Activated CD4-positive, alpha-beta T cell treated with anti-CD3 and anti-CD28 coated beads for 1 hour (primary cell): ENCODE measurements at regions not wholly inside any gene's neighbourhood (a gene's known extent, or its start where the extent isn't known, plus 50 kb on each side); places are given as distances from the start of the nearest gene placed in this dataset.
"Not testable (repeated sequence)": the region's sequence is repeated elsewhere in the genome, so short reads cannot be mapped to it uniquely, and the experiment has no call there.

Experiments used
- DNase-seq: peaks from one replicate; pipeline ENCODE4 v3.0.0-alpha.2; 2020

DNA sequence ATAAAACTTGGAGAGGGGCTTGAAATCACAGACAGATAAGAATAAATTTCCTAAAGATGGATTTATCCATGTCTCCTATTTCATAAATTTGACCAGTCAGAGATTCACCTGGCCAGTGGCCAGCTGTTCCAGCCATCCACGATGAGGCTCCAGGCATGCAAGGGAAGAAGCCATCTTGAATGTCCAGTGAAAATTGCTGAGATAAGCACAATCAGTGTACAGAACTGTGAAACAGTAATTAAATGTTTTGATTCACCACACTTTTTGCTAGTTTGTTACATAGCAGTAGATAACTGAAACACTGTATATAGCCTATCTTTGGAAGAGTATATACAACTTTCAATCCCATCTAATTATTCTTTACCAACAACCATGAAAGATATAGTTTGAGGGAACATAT is 163.5 kb downstream of the HINT1 start:
- DNase-seq: no peak

DNA sequence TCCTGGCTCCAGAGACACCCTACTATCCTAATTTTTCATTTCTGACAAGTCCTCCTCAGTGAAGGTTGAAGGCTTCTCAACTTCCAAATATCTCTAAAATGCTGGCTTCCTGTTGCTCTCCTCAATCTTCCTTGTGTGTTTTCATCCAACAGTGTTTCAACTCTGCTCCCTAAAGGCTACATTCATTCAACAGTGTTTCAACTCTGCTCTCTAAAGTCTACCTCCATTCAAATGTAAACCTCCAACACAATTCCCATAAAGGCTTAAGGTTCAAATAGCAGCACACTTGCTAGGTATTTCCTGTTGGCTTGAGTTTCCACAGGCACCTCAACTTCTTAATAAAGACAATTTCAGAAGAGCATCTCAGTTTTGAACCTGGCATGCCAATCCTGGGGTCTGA is 164.8 kb downstream of the HINT1 start:
- no peak for DNase-seq

DNA sequence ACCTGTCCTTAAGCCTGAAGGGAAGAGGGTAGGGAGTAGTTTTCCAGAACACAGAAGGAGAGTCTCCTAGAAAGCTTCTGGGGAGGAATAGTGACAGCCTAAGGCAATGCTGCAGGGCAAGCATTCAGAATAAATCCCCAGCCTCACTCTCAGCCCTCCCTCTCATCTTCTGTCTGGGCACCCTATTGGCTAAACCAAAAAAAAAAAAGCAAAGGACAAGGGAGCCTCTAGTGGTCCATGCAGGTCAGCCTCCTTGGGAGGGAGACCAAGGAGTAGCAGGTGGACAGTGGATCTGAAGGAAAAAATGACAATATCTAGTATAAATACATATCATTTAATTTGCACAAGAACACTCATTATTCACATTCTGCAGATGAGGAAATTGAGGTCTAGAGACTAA is 168.3 kb downstream of the HINT1 start:
- not testable (repeated sequence) for DNase-seq

DNA sequence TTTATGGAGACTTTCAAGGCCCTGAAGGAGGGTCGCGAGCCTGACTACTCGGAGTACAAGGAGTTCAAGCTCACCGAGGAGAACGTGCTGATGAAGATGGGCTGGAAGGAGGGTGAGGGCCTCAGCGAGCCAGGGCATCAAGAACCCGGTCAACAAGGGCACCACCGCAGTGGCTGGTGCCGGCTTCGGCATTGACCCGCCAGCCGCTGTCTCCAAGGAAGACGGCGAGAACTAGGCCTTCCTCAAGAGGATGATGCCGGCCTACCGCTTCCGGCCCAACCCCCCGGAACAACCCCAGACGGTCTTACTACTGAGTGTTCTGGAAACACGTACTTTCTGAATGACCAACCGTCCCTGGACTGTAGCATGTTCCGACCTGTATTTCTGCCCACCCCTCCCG is 169.2 kb downstream of the HINT1 start:
- no peak for DNase-seq

DNA sequence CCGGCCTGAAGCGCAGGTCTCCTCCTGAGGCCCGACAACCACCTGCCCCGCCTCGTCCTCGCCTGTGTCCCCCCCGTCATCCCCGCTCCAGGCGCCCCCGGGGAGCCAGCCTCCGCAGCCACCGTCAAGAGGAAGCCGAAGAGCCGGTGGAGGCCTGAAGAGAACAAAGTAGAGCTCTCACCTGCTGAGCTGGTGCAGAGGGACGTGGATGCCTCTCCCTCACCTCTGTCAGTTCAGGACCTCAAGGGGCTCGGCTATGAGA is 169.9 kb downstream of the HINT1 start:
- no peak for DNase-seq

DNA sequence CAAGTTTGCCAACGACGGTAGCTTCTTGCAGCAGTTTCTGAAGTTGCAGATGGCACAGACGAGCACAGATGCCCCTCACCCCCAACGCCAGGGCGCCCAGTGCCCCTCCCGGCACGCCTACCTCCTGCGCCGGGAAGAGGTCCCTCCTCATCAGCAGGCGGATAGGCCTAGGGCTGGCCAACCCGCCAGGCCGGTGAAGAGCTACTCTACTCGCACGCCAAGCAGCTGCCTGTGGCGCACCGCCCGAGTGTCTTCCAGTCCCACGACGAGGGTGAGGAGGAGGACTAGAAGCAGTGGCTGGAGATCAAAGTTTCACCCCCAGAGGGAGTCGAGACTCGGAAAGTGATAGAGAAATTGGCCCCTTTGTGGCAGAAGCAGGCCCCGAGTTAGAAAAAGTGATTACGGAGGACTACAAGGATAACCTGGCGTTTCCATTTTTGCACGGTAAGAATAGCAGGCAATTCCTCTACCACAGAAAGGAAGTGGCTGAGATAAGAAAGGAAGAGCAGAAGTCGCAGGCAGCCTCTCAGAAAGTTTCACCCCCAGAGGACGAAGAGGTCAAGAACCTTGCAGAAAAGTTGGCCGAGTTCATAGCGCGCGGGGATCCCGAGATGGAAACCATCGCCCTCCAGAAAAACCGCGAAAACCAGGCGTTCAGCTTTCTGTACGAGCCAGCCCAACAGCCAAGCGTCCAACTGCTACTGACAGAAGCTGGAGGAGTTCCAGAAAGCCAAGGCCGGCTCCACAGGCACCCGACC is 170.4 kb downstream of the HINT1 start:
- no peak for DNase-seq

DNA sequence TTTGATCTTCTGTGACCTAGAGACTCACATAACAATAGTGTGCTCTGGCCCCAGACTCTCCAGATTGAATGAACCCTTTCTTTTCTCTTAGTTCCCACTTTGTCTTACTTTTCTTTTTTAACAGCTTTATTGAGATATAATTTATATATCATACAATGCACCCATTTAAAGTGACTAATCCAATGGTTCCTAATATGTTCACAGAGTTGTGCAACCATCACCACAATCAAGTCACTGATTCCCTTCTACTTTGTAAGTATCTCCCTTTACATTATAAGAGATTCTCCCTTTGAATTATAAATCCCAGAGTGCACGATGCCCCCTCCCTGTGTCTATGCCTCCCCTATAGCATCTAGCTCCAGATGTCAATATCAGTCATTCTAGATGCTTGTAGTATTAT is 172.4 kb downstream of the HINT1 start:
- DNase-seq: no peak

DNA sequence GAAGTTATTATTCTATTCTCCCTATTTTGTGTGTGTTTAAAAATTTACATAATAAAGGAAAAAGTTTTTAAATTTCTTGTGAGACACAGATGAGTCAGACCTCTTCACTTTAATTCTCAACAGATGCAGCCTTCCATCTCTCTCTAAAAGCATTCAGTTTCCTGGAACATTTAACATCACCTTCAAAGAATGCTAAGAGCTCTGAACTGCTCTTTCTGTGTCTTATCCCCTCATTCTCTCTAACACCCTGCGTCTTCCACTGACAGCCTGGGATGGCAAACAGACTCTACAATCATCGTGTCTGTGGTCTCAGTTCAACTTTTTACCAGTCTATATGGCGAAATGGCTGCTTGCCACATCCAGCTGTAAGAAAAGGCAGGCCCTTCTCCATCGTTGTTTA is 173.0 kb downstream of the HINT1 start:
- DNase-seq: no peak

DNA sequence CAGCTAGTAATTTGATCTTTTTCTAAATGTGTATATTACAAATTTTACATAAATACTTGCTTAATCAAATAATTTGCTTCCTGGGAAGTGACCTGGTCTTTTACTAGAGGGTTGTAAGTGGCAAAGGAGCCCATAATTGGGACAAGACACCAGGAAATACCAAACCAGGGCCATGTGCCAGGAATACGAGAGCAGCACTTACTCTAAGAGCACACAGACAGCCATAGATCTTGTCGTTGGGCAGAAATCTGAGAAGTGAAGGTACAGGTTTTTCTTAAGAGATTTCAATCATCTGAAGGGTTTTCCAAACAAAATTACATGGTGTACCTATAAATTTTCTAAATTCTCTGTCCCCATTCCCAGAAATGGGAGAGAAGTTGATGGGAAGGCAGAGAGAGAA is 179.3 kb downstream of the HINT1 start:
- no peak for DNase-seq

DNA sequence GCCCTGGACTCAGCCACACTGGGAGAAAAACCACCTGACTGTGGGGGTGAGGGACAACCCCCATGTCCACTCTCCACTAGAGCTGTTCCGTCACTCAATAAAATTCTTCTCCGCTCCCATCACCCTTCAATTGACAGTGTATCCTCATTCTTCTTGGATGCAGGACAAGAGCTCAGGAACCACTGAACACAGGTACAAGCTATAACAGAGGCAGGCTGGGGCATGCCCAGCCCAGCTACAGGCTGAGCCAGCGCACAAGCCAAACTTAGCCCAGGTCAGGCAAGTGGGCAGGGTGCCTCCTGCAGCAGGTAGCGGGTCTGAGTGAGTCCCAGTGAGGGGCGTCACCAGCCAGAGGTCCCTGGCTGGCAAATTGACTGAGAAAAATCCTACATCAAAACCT is 183.4 kb downstream of the HINT1 start:
- DNase-seq: no peak

DNA sequence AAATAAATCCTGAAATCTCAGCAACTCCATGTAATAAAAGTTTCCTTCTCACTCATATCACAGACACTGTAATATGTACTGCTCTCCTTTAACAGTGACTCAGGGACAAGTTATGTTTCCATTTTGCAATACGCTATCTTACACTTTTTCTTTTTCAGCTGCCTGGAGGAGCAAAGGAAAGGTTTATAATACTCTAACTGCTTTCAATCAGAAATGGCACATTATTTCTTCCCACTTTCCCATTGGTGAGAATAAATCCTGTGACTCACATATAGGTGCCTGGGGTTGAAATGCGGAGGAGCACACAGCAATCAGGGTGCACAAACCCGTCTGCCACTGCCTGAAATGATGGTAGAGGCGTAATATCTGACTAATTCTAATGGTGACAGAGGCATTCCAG is 186.6 kb downstream of the HINT1 start:
- no peak for DNase-seq

DNA sequence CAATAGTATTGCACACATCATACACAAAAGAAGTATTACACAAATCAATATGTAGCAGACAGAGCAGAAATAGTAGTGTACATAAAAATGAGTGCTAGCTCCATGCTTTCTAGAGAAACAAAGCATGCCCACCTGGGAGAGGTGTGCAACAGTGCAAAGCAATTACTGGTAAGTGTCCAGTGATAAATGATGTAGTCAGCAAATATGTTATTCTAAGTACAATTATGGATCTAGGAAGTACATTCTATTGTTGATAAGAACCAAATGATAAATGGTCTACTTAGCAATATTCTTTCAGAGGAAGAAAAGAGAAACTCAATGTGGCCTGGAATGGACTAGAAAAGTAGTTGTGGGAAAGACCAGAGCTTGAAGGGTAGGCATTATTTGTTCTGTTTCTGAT is 188.6 kb downstream of the HINT1 start:
- DNase-seq: no peak

DNA sequence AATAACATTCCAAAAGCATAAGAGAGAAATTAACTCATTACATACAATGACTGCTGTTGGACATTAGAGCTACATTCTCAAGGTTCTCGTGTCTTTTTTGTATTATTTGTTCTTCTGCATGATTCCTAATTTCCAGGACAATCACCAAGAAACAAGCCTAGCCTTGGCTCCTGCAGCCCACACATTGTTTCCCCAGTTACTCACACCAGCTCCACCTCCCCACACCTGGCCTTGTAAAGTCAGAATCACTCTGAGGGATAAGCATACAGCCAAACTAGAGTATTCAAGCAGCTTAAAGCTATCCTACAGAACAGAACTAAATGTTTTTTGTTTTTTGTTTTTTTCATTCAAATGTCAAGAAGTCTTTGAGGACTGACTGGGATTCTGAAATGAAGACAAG is 189.2 kb downstream of the HINT1 start:
- no peak for DNase-seq

DNA sequence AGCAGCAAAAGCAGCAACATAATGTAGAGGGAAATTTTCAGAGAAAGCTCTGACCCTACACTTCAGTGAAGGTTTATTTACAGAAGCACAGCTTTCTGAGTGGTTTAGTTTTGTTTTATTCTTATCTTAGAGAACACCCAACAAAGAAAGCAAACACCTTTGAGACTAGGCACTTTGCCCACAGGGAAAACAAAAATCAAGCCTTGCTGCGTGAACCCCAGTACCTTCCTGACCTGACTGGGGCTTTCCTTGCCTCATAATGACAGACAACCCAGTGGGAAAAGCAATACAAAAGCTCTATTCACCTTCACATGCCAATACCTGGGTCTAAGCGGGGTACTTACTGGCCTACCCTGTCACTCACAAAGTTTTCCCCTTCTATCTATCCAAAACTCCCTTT is 189.8 kb downstream of the HINT1 start:
- DNase-seq: no peak

DNA sequence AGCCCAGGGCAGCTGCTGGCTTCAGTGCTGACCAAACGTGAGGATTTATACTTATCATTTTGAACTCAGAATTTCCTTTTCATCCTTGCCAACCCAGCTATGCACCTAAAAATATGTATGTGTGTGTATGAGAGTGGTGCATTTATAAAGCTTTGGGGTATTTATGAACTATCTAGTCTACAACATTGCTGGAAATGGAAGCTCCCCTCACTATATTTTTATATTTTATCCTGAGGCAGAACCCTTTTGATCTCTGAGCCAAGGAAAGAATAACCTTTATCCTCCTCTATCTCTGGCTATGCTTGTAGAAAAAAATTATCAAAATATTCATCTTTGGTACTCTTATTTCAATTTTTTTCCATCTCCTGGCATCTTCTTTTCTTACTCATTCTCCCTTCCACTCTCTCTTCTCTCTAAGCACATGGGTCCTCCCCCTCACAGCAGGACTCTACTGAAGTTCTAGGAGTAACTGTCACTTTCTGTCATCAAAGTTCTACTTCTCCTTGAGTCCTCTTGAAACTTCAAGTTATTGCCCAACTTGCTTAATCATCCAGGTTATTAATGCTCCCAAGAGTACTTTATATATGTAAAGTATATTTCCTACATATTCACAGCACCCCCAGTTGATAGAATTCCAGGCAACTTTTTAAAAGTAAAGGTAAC is 190.9 kb downstream of the HINT1 start:
- no peak for DNase-seq

DNA sequence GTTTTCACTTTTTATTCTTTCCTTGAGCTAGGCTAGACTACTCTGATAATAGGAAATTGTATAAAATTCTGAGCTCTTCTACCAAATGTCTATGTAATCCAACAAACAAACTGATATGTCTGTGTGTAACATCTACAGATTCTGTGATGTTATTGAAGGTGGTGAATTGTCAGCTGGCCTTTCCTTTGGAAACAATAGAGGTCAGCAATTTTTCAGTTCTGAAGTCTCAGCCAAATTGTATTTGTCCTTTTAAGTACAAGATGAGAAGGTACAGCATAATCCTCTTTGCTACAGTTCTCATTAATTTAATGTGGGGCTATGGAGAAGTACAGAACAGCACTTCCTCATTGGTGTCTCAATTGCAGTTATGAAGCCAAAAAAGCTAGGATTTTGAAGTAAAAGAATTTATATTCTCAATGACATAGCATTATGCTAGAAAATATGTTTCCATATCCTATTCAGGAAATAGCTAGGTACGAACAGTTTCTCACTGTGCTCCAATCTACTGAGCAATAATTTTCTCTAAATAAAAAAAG is 198.0 kb downstream of the HINT1 start:
- no peak for DNase-seq

DNA sequence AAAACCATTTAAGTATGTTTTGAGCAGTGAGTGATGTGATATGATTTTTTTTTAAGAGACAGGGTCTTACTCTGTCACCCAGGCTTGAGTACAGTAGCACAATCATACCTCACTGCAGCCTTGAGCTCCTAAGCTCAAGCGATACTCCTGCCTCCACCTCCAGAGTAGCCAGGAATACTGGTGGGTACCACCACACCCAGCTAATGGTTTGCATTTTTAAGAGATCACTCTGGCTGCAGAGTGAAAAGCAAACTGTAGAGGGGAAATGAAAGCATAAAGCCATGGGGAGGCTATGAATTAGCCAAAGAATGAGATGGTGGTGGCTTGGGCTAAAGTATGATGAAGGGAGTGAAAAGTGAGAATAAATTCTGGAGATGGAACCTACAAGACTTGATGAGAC is 199.1 kb downstream of the HINT1 start:
- DNase-seq: no peak

DNA sequence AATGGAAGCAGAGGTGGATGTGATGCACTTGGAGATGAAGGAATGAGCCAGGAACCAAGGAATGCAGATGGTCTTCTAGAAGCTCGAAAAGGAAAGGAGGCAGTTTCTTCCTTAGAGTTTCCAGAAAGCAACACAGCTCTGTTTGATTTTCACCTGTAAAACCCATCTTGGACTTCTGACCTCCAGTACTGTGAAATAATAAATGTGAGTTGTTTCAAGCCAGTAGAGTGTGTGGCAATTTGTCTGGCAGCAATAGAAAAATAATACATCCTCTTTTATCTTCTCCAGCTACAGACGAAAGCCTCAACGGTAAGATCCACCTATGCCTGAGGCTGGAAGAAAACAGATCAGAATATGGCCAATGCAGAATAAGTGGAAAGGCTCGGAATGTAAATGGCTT is 199.7 kb downstream of the HINT1 start:
- DNase-seq: no peak

DNA sequence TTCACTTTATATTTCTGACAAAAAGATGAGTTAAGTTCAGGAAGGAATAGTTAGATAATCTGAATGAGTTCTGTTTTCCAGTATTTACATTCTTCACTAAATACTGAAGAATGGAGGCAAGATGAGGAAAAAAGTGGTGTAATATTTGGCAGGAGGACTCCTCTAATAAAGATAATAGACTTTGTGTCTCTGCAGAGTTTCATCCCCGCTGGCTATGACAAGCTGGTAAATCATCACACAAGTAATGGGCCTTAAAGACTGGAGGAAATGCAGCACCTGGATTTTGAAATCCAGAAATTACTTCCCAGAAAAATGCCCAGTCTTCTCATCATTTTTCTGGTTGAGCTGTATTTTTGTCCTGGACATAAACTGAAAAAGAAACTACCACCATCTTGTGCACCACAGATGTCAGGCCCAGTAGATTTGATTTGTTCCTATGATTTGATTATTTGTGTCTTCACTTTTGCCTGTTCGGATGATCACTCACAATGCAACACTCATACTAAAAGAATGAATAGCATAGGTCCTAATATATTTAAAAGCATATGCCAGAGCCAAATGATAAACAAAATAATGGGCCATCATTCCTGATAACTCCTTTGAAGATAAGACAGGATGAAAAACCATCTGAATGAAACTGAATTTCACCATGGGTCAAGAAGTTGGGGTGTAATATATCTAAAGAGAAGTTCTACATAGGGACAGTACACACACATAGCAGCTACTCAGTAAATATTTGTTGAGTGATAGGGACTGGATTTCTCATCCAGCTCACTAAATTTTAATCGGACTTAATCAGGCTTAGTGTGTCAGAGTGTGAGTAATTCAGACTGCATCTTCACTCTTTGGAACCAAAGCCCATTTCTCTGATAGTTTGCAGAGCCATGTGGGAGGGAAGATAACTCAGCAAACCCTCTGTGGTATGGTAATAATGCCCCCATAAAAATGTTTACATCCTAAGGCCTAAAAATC is 200.5 kb downstream of the HINT1 start:
- DNase-seq: no peak

DNA sequence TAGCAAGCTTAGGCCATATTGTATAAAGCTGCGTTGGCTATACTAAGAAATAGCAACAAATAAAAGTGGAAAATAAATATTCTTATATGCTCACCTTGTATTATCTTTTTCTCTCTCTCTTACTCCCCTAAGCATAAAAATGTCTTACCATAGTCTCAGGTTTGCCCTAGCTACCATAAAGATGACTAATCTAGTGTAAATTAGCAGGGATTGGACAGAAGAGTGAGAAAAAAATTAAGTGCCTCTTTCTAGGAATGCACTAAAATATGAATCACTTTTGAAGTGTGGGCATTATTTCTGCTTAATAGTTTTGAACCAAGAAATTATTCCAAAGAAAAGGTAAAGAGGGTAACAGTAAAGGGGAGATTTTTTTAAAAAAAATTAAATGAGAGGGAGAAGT is 201.3 kb downstream of the HINT1 start:
- no peak for DNase-seq

DNA sequence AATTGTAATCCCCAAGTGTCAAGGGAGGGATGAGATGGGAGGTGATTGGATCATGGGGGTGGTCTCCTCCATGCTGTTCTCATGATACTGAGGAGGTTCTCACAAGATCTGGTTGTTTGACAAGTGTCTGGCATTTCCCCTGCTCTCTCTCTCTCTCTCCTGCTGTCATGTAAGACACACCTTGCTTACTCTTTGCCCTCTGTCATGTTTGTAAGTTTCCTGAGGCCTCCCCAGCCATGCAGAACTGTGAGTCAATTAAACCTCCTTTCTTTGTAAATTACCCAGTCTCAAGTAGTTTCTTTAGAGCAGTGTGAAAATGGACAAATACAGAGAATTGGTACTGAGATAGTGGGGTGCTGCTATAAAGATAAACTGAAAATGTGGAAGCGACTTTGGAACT is 207.9 kb downstream of the HINT1 start:
- DNase-seq: no peak

DNA sequence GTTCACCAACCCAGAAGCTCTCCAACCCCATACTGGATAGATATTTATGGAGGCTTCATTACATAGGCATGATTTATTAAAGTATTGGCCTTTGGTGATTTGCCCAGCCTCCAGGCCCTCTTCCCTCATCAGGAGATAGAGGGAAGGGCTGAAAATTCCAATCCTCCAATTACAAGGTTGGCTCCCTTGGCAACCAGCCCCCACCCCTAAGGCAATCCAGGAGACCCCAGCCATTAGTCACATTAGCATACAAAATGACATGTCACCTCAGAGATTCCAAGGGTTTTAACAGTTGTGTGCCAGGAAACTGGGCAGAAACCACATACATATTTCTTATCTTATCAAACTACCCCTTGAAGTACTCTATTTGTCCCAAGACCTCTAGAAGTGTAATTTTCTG is 210.0 kb downstream of the HINT1 start:
- no peak for DNase-seq

DNA sequence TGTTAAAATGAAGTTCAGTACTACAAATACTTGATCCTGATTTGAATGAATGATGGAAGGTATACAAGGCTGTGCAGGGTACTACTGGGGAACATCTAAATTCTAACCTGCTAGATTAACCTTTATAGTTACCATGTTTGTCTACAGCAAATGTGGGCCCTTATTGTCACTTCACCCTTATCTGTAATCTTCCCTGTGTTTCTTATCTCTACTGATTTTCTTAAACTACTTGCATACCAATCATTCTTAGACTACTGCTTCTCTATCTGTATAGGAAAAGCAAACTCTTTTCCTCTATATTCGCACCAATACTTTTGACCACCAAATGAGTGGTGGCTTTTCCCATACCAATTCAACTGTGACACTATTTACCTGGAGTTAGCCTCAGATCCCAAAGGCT is 210.7 kb downstream of the HINT1 start:
- no peak for DNase-seq

DNA sequence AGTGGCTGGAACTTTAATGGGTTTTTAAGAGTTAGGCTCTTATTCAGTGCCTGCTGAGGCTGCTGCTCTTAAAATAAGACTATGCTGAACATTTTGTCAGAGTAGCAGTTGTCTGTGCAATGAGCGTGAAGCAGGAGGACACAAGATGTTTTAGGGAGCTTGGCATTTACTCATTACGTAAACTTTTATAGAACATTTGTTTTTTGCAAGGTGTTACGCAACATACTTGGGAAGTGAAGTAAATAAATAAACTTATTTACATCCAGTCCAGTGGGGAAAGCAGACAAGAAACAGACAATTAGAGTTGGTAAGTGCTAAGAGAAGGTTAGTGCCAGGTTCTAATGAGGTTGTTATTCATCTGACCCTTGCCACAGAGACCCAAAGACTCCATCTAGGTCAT is 226.0 kb downstream of the HINT1 start:
- DNase-seq: no peak
